Activated naive CD8-positive, alpha-beta T cell treated with anti-CD3 and anti-CD28 coated beads for 36 hours (primary cell): ENCODE measurements at regions not wholly inside any gene's neighbourhood (a gene's known extent, or its start where the extent isn't known, plus 50 kb on each side); places are given as distances from the start of the nearest gene placed in this dataset.

Experiments used
- DNase-seq: peaks from one replicate; pipeline ENCODE4 v3.0.0; 2021
- H3K27ac Mint-ChIP-seq: one replicate; pipeline ENCODE4 v1.8.0; 2022; ENCODE audit warnings: mild to moderate bottlenecking, moderate library complexity, mixed read lengths
- H3K27me3 Mint-ChIP-seq: one replicate; pipeline ENCODE4 v1.8.0; 2022; ENCODE audit warnings: mild to moderate bottlenecking, mixed read lengths
- H3K36me3 Mint-ChIP-seq: one replicate; pipeline ENCODE4 v1.8.0; 2021; ENCODE audit warnings: mild to moderate bottlenecking, mixed read lengths
- H3K4me1 Mint-ChIP-seq: one replicate; pipeline ENCODE4 v1.8.0; 2021; ENCODE audit warnings: mixed read lengths
- H3K4me3 Mint-ChIP-seq: one replicate; pipeline ENCODE4 v1.8.0; 2022; ENCODE audit warnings: mild to moderate bottlenecking, moderate library complexity, mixed read lengths
- H3K9me3 Mint-ChIP-seq: one replicate; pipeline ENCODE4 v1.8.0; 2022; ENCODE audit warnings: mixed read lengths

- no peaks in the 10 kb centered on the region for H3K27me3 Mint-ChIP-seq
- H3K36me3 Mint-ChIP-seq, result no peaks in the 10 kb centered on the region
- H3K9me3 Mint-ChIP-seq, result peaks cover 2% of the 10 kb centered on the region
These were observed 529.5 kb upstream of the FZD8 start for GRCh38 chr10:36171556-36171952.

GRCh38 chr10:36170943-36171501 lies 528.9 kb upstream of the FZD8 start:
- Mint-ChIP-seq H3K9me3 (peaks cover under 1% of the 10 kb centered on the region), H3K27ac (no peak overlapping the region), H3K4me3 (no peak overlapping the region), H3K27me3 (no peaks in the 10 kb centered on the region), H3K36me3 (no peaks in the 10 kb centered on the region), H3K4me1 (no peaks in the 10 kb centered on the region)
- DNase-seq, result no peak

More at GRCh38 chr10:36171556-36171952, 529.5 kb upstream of the FZD8 start:
- DNase-seq, result no peak
- Mint-ChIP-seq H3K4me1 (no peaks in the 10 kb centered on the region), H3K4me3 (no peak overlapping the region), H3K27ac (no peak overlapping the region)

- no peak overlapping the region for H3K4me3 Mint-ChIP-seq
- H3K9me3 Mint-ChIP-seq, result no peaks in the 10 kb centered on the region
- no peak overlapping the region for H3K27ac Mint-ChIP-seq
- DNase-seq, result no peak
- H3K4me1 Mint-ChIP-seq, result no peaks in the 10 kb centered on the region
- no peaks in the 10 kb centered on the region for H3K27me3 Mint-ChIP-seq
- H3K36me3 Mint-ChIP-seq, result no peaks in the 10 kb centered on the region
These were observed 528.1 kb upstream of the FZD8 start for GRCh38 chr10:36170142-36170719.

- H3K27me3 Mint-ChIP-seq, result no peaks in the 10 kb centered on the region
- no peak overlapping the region for H3K4me3 Mint-ChIP-seq
- H3K4me1 Mint-ChIP-seq, result no peaks in the 10 kb centered on the region
- H3K9me3 Mint-ChIP-seq, result peaks cover 2% of the 10 kb centered on the region
- H3K36me3 Mint-ChIP-seq, result no peaks in the 10 kb centered on the region
- H3K27ac Mint-ChIP-seq, result no peak overlapping the region
- DNase-seq, result no peak
These were observed 526.7 kb upstream of the FZD8 start for GRCh38 chr10:36168777-36169176.

GRCh38 chr10:36164556-36165504 lies 522.7 kb upstream of the FZD8 start:
- Mint-ChIP-seq H3K36me3 (no peaks in the 10 kb centered on the region), H3K27me3 (no peaks in the 10 kb centered on the region), H3K4me3 (no peak overlapping the region), H3K9me3 (peaks cover 2% of the 10 kb centered on the region), H3K4me1 (no peaks in the 10 kb centered on the region), H3K27ac (no peak overlapping the region)
- DNase-seq, result no peak

- no peaks in the 10 kb centered on the region for H3K27me3 Mint-ChIP-seq
These were observed 521.7 kb upstream of the FZD8 start for GRCh38 chr10:36163827-36164226.

GRCh38 chr10:36157486-36157885 lies 515.4 kb upstream of the FZD8 start:
- Mint-ChIP-seq H3K4me3 (no peak overlapping the region), H3K4me1 (no peaks in the 10 kb centered on the region), H3K36me3 (no peaks in the 10 kb centered on the region), H3K9me3 (no peaks in the 10 kb centered on the region), H3K27ac (no peak overlapping the region), H3K27me3 (no peaks in the 10 kb centered on the region)
- DNase-seq, result no peak

More at GRCh38 chr10:36163827-36164226, 521.7 kb upstream of the FZD8 start:
- Mint-ChIP-seq H3K27ac (no peak overlapping the region), H3K4me1 (no peaks in the 10 kb centered on the region), H3K36me3 (no peaks in the 10 kb centered on the region), H3K4me3 (no peak overlapping the region), H3K9me3 (peaks cover 2% of the 10 kb centered on the region)
- DNase-seq, result no peak

- Mint-ChIP-seq H3K9me3 (peaks cover 10% of the 10 kb centered on the region), H3K36me3 (no peaks in the 10 kb centered on the region), H3K27ac (no peak overlapping the region), H3K27me3 (no peaks in the 10 kb centered on the region), H3K4me1 (no peaks in the 10 kb centered on the region), H3K4me3 (no peak overlapping the region)
- DNase-seq, result no peak
These were observed 506.1 kb upstream of the FZD8 start for GRCh38 chr10:36148207-36148606.

- Mint-ChIP-seq H3K36me3 (no peaks in the 10 kb centered on the region), H3K27me3 (no peaks in the 10 kb centered on the region), H3K4me3 (no peak overlapping the region)
These were observed 505.4 kb upstream of the FZD8 start for GRCh38 chr10:36147529-36147928.

GRCh38 chr10:36141856-36142560 lies 499.9 kb upstream of the FZD8 start:
- Mint-ChIP-seq H3K9me3 (peaks cover 14% of the 10 kb centered on the region), H3K27me3 (no peaks in the 10 kb centered on the region), H3K4me1 (no peaks in the 10 kb centered on the region), H3K27ac (no peak overlapping the region), H3K4me3 (no peak overlapping the region), H3K36me3 (no peaks in the 10 kb centered on the region)
- no peak for DNase-seq

More at GRCh38 chr10:36147529-36147928, 505.4 kb upstream of the FZD8 start:
- Mint-ChIP-seq H3K9me3 (peaks cover 10% of the 10 kb centered on the region), H3K4me1 (no peaks in the 10 kb centered on the region), H3K27ac (no peak overlapping the region)
- no peak for DNase-seq

GRCh38 chr10:36129051-36129450 lies 487.0 kb upstream of the FZD8 start:
- no peaks in the 10 kb centered on the region for H3K4me1 Mint-ChIP-seq
- H3K4me3 Mint-ChIP-seq, result no peak overlapping the region
- no peak overlapping the region for H3K27ac Mint-ChIP-seq
- H3K36me3 Mint-ChIP-seq, result no peaks in the 10 kb centered on the region
- peaks cover 3% of the 10 kb centered on the region for H3K9me3 Mint-ChIP-seq
- DNase-seq, result no peak
- H3K27me3 Mint-ChIP-seq, result no peaks in the 10 kb centered on the region

GRCh38 chr10:36126076-36126475 lies 484.0 kb upstream of the FZD8 start:
- H3K4me1 Mint-ChIP-seq, result no peaks in the 10 kb centered on the region
- H3K36me3 Mint-ChIP-seq, result no peaks in the 10 kb centered on the region
- no peak overlapping the region for H3K27ac Mint-ChIP-seq
- no peak for DNase-seq
- no peak overlapping the region for H3K4me3 Mint-ChIP-seq
- no peaks in the 10 kb centered on the region for H3K27me3 Mint-ChIP-seq
- H3K9me3 Mint-ChIP-seq, result peaks cover 4% of the 10 kb centered on the region

- Mint-ChIP-seq H3K4me1 (no peaks in the 10 kb centered on the region), H3K4me3 (no peak overlapping the region), H3K36me3 (no peaks in the 10 kb centered on the region), H3K27ac (no peak overlapping the region), H3K27me3 (no peaks in the 10 kb centered on the region), H3K9me3 (peaks cover 5% of the 10 kb centered on the region)
- DNase-seq, result no peak
These were observed 477.4 kb upstream of the FZD8 start for GRCh38 chr10:36119455-36119854.

- Mint-ChIP-seq H3K36me3 (no peaks in the 10 kb centered on the region), H3K27me3 (no peaks in the 10 kb centered on the region)
These were observed 476.2 kb upstream of the FZD8 start for GRCh38 chr10:36118314-36118713.

GRCh38 chr10:36117890-36118289 lies 475.8 kb upstream of the FZD8 start:
- Mint-ChIP-seq H3K4me1 (no peaks in the 10 kb centered on the region), H3K4me3 (no peak overlapping the region), H3K9me3 (peaks cover 2% of the 10 kb centered on the region), H3K27me3 (no peaks in the 10 kb centered on the region), H3K36me3 (no peaks in the 10 kb centered on the region), H3K27ac (no peak overlapping the region)
- no peak for DNase-seq

More at GRCh38 chr10:36118314-36118713, 476.2 kb upstream of the FZD8 start:
- no peak overlapping the region for H3K27ac Mint-ChIP-seq
- DNase-seq, result no peak
- peaks cover 2% of the 10 kb centered on the region for H3K9me3 Mint-ChIP-seq
- H3K4me3 Mint-ChIP-seq, result no peak overlapping the region
- no peaks in the 10 kb centered on the region for H3K4me1 Mint-ChIP-seq
